ENCODE measurements at regions not wholly inside any gene's neighbourhood (a gene's known extent, or its start where the extent isn't known, plus 50 kb on each side); places are given as distances from the start of the nearest gene placed in this dataset. TPM values are rescaled to one million over a fixed set of nuclear protein-coding genes. Genes with fewer than 3 reads are reported as not detected.
"Not testable (repeated sequence)": the region's sequence is repeated elsewhere in the genome, so short reads cannot be mapped to it uniquely, and the experiment has no call there.

DNA sequence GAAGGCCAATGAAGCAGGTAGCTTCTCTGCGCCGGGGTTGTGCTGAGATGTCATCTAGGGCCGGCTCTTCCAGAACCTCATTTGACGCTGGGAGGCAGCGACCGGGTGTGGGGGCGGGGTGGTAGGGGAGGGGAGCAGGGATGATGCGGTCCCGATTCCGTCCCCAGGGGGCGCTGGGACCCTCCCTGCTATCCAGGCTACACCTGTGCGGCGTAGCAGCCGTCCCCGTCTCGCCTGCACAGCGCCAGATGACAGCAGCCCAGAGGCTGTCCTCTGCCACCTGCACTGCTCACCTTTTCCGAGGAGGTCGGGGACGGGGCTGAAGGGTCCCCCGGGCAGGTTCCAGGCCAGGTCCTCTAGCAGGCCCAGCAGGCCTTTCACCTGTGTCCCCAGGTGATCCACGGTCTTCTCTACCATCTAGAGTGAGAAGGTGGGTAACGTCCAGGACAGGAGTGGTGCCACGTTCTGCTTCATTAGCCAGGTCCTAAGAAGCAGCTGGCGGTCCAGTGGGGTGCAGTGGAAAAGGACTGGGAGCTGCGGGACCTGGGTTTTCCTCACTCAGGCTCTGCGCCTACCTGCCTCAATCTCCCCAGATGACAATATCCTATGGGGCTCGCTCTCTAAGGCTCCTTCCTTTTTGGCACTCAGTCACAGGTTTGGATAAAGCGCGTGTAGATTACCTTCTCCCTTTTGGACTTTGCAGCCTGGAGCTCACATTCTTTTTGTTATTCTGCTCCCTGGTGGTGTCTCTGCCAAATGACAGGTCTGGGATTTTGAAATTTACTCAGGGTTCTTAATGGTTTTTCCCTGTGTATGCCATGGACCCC is 56.0 kb upstream of the RAB6C start:
- peak; percentile 58 for DNase-seq (ENCODE audit: low read depth)
- TF ChIP-seq, protein P1, sequence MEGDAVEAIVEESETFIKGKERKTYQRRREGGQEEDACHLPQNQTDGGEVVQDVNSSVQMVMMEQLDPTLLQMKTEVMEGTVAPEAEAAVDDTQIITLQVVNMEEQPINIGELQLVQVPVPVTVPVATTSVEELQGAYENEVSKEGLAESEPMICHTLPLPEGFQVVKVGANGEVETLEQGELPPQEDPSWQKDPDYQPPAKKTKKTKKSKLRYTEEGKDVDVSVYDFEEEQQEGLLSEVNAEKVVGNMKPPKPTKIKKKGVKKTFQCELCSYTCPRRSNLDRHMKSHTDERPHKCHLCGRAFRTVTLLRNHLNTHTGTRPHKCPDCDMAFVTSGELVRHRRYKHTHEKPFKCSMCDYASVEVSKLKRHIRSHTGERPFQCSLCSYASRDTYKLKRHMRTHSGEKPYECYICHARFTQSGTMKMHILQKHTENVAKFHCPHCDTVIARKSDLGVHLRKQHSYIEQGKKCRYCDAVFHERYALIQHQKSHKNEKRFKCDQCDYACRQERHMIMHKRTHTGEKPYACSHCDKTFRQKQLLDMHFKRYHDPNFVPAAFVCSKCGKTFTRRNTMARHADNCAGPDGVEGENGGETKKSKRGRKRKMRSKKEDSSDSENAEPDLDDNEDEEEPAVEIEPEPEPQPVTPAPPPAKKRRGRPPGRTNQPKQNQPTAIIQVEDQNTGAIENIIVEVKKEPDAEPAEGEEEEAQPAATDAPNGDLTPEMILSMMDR (IDR thresholded peaks at IDR 0.05; ENCODE audit: insufficient read depth, low read length) = peak; percentile 59
- no peak overlapping the region for H3K4me3 ChIP-seq (ENCODE audit: low read depth, low read length)

DNA sequence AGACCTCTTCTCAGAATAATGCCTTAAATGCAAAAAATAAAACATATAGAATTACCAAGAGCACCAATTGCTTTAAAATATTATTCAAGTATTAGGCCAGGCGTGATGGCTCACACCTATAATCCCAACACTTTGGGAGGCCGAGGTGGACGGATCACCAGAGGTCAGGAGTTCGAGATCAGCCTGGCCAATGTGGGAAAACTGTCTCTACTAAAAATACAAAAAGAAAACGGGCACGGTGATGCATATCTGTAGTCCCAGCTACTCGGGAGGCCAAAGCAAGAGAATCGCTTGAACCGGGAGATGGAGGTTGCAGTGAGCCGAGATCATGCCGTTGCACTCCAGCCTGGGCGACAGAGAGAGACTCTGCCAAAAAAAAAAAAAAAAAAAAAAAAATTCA is 55.4 kb upstream of the RAB6C start:
- H3K4me3 ChIP-seq (ENCODE audit: low read depth, low read length); DNase-seq (ENCODE audit: low read depth): not testable (repeated sequence)

DNA sequence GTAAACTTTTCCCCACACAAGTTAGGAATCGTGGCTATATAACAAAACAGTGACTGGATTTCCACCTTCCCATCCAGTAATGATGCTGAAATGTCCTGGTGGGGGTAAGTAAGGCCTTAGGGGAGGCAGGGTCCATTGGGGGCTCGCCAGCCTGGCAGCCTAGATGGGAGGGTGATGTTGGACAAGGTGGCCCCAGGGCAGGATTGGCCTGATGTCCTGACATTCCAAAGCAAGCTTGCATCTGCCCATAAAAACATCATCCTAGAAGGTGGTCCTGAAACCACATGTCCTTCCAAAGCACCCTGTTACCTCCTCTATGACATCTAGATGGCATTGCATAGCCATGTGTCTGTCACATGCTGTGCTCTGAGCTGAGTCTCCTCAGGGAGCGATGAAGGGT is 54.1 kb upstream of the RAB6C start:
- H3K4me3 ChIP-seq (ENCODE audit: low read depth, low read length) = no peak overlapping the region
- TF ChIP-seq, protein P1 (IDR thresholded peaks at IDR 0.05; ENCODE audit: insufficient read depth, low read length) = no peak
- DNase-seq (ENCODE audit: low read depth) = no peak

DNA sequence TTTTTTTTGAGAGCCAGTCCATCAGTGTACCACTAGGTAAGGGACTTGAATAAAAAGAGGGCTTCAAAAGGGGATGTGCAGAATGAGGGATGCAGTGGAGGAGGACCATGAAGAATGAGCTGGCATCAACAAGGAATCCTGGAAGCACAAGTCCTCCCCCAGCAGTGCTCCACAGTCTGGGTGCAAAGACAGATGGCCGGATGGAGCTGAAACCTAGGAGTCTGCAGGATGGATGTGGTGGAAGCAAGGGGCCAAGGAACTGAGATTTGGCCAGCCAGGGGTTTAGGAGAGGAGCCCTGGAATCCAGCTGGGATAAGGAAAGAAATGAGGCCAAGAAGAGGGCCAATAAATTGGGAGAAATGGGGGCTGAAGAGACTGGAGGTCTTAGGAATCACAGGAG is 51.8 kb upstream of the RAB6C start:
- TF ChIP-seq, protein P1 (IDR thresholded peaks at IDR 0.05; ENCODE audit: insufficient read depth, low read length) = no peak
- DNase-seq (ENCODE audit: low read depth) = no peak
- H3K4me3 ChIP-seq (ENCODE audit: low read depth, low read length) = no peak overlapping the region

DNA sequence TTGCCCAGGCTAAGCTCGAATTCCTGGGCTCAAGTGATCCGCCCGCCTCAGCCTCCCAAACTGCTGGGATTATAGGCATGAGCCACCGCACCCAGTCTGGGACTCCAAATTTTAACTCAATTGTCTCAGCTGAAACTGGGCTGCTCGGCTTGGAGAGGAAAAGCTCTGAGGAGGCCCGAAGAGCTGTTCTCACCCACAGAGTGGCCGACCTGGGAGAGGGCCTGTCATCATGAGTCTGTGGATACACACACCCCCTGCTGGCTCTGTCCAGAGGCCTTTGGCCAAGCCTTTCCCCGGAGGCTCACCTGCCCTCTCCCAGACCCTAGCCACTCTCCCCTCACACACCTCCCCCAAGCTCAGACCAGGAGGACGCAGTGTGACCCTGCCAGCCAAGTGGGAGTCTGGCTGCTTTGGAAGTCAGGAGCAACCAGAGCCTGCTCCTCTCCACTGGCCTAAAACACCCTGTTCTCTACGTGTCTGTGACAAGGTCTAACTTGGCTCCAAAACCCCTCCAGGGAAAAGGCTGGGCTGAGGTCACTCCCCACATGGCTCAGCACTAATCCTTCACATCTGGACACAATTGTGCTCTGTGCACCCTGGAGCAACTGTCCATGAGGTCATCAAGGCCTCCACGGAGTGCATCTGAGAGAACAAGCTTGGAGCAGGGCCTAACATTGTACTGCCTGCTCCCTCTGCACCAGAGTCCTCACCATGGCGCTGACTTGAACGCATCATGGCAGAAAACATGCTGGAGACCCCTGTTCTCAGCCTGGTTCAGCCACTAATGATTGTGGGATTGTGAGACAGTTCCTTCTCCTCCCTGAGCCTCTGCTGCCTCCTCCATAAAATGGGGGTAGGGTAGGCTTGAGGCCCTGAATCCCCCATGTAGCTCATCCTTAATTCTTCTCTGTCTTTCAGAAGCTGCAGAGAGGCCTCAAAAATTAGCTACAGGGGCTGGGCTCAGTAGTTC is 49.9 kb upstream of the RAB6C start:
- peak; percentile 64 for DNase-seq (ENCODE audit: low read depth)
- no peak overlapping the region for H3K4me3 ChIP-seq (ENCODE audit: low read depth, low read length)
- TF ChIP-seq, protein P1 (IDR thresholded peaks at IDR 0.05; ENCODE audit: insufficient read depth, low read length) = no peak

Small RNAs in the stretch of these regions (small RNA-seq; reads per million reads assigned to genes)
- not detected for gene RNA5SP103

All from fibroblast of the aortic adventitia (primary cell).